HG03025 (cell line): ENCODE measurements at regions not wholly inside any gene's neighbourhood (a gene's known extent, or its start where the extent isn't known, plus 50 kb on each side); places are given as distances from the start of the nearest gene placed in this dataset.
"Not testable (repeated sequence)": the region's sequence is repeated elsewhere in the genome, so short reads cannot be mapped to it uniquely, and the experiment has no call there.

Experiments
- ATAC-seq: cut with Tn5 transposase; IDR thresholded peaks from one replicate; pipeline ENCODE4 v1.9.1; 2021; ENCODE audit warnings: mild to moderate bottlenecking, moderate library complexity; ENCODE audit not compliant: unreplicated experiment, low FRiP score

GRCh38 chr14:61174441-61174891, 106.7 kb downstream of the TMEM30B start:
- no peak for ATAC-seq

GRCh38 chr14:61171727-61172126, 109.4 kb downstream of the TMEM30B start:
- no peak for ATAC-seq

GRCh38 chr14:61168141-61168540, 113.0 kb downstream of the TMEM30B start:
- no peak for ATAC-seq

GRCh38 chr14:61167642-61168041, 113.5 kb downstream of the TMEM30B start:
- no peak for ATAC-seq

GRCh38 chr14:61160798-61161197, 120.3 kb downstream of the TMEM30B start:
- no peak for ATAC-seq

GRCh38 chr14:61154641-61155040, 126.5 kb downstream of the TMEM30B start:
- ATAC-seq = no peak

GRCh38 chr14:61153914-61154545, 127.1 kb downstream of the TMEM30B start:
- no peak for ATAC-seq

- no peak for ATAC-seq
Observed at GRCh38 chr14:61153431-61153830, 127.7 kb downstream of the TMEM30B start.

GRCh38 chr14:61152851-61153364, 128.2 kb downstream of the TMEM30B start:
- ATAC-seq = no peak

GRCh38 chr14:61151251-61151650, 129.9 kb downstream of the TMEM30B start:
- ATAC-seq = no peak

GRCh38 chr14:61150851-61151250, 130.3 kb downstream of the TMEM30B start:
- ATAC-seq = no peak

- ATAC-seq = no peak
Observed at GRCh38 chr14:61149896-61150295, 131.2 kb downstream of the TMEM30B start.

- no peak for ATAC-seq
Observed at GRCh38 chr14:61148742-61149350, 132.3 kb downstream of the TMEM30B start.

GRCh38 chr14:61147831-61148549, 133.1 kb downstream of the TMEM30B start:
- ATAC-seq = no peak

- no peak for ATAC-seq
Observed at GRCh38 chr14:61147381-61147821, 133.7 kb downstream of the TMEM30B start.

- no peak for ATAC-seq
Observed at GRCh38 chr14:61146899-61147298, 134.2 kb downstream of the TMEM30B start.

- no peak for ATAC-seq
Observed at GRCh38 chr14:61145903-61146481, 135.1 kb downstream of the TMEM30B start.

GRCh38 chr14:61145034-61145902, 135.9 kb downstream of the TMEM30B start:
- no peak for ATAC-seq

GRCh38 chr14:61144117-61145033, 136.8 kb downstream of the TMEM30B start:
- not testable (repeated sequence) for ATAC-seq
